PC-3 (cell line): ENCODE measurements at regions not wholly inside any gene's neighbourhood (a gene's known extent, or its start where the extent isn't known, plus 50 kb on each side); places are given as distances from the start of the nearest gene placed in this dataset.

ENCODE experiments used
- CTCF ChIP-seq: fragments of 300-600 bp; sonication (generic); conservative IDR thresholded peaks from 2 replicates; pipeline ENCODE4 v1.5.1; 2017; ENCODE audit warnings: antibody characterized with exemption, low read depth, mild to moderate bottlenecking, low read length
- EZH2phosphoT487 ChIP-seq: fragments of 300-600 bp; sonication (generic); IDR thresholded peaks from 2 replicates; pipeline ENCODE4 v1.6.1; 2018; ENCODE audit warnings: mild to moderate bottlenecking, antibody characterized with exemption, low read length, borderline replicate concordance

GRCh38 chr11:24206511-24206910 lies 290.3 kb upstream of the LUZP2 start:
- TF ChIP-seq CTCF (no peak), EZH2phosphoT487 (no peak)
